SK-N-SH (cell line): ENCODE measurements at regions not wholly inside any gene's neighbourhood (a gene's known extent, or its start where the extent isn't known, plus 50 kb on each side); places are given as distances from the start of the nearest gene placed in this dataset.

ENCODE experiments used
- CTCF ChIA-PET: fragments of 300-600, 350-600 bp; formaldehyde crosslinking; extraction: SDS; loops from one replicate; lab custom pipeline; 2021; lab: Yijun Ruan, JAX
- POLR2A ChIA-PET: fragments of 350-600 bp; sonication (Branson Sonifier 250); formaldehyde crosslinking; extraction: SDS; loops from one replicate; lab custom pipeline; 2020; ENCODE audit warnings: antibody characterized with exemption, inconsistent platforms; lab: Yijun Ruan, JAX
- DNase-seq: peaks from one replicate; pipeline ENCODE4 v3.0.0; 2012
- H2AFZ ChIP-seq: fragments of 200-600 bp; sonication (generic); 2 replicates; pipeline ENCODE4 v1.8.1; 2016; ENCODE audit warnings: antibody characterized with exemption, mild to moderate bottlenecking, low read depth
- H3F3A ChIP-seq: fragments of 200-600 bp; sonication (generic); replicated peaks from 2 replicates; pipeline ENCODE3; 2016; ENCODE audit warnings: antibody characterized with exemption, mild to moderate bottlenecking; ENCODE audit not compliant: insufficient read depth
- H3K27ac ChIP-seq, 2 experiments: fragments of 200-500 bp in 1 of 2; fragments of 200-600 bp in 1 of 2; sonication (Bioruptor generic) in 1 of 2; sonication (generic), shearing (Covaris generic) in 1 of 2; 2 replicates each; pipeline versions ENCODE4 v1.5.1 to v1.6.1; 2014 to 2016; ENCODE audit warnings: low read depth in 2 of 2, inconsistent platforms in 1 of 2, low read length in 1 of 2, mild to moderate bottlenecking in 1 of 2, mixed read lengths in 1 of 2
- H3K27me3 ChIP-seq: fragments of 200-600 bp; sonication (generic), shearing (Covaris generic); 2 replicates; pipeline ENCODE4 v1.6.1; 2016; ENCODE audit warnings: mixed run types; ENCODE audit not compliant: insufficient read depth
- H3K36me3 ChIP-seq, 2 experiments: fragments of 200-500 bp in 1 of 2; fragments of 200-600 bp in 1 of 2; sonication (Bioruptor generic) in 1 of 2; sonication (generic) in 1 of 2; replicated peaks in 1 of 2; 2 replicates each; pipeline versions ENCODE3 to v1.5.1; 2014 to 2016; ENCODE audit warnings: low read length in 1 of 2, mild to moderate bottlenecking in 1 of 2; ENCODE audit not compliant: insufficient read depth in 2 of 2, control insufficient read depth in 1 of 2
- H3K4me1 ChIP-seq, 2 experiments: fragments of 200-500 bp in 1 of 2; fragments of 200-600 bp in 1 of 2; sonication (Bioruptor generic) in 1 of 2; sonication (generic), shearing (Covaris generic) in 1 of 2; 2 replicates each; pipeline versions ENCODE4 v1.5.1 to v1.6.1; 2014 to 2016; ENCODE audit warnings: low read depth in 1 of 2, low read length in 1 of 2, mixed run types in 1 of 2; ENCODE audit not compliant: insufficient read depth in 2 of 2, control insufficient read depth in 1 of 2
- H3K4me2 ChIP-seq: fragments of 200-600 bp; sonication (generic), shearing (Covaris generic); 2 replicates; pipeline ENCODE4 v1.6.1; 2017; ENCODE audit warnings: mixed run types
- H3K4me3 ChIP-seq, 2 experiments: fragments of 200-500 bp in 1 of 2; fragments of 200-600 bp in 1 of 2; sonication (Bioruptor generic) in 1 of 2; sonication (generic), shearing (Covaris generic) in 1 of 2; 2 replicates each; pipeline versions ENCODE4 v1.5.1 to v1.8.1; 2014 to 2016; ENCODE audit warnings: low read depth in 2 of 2, inconsistent platforms in 1 of 2, low read length in 1 of 2, mild to moderate bottlenecking in 1 of 2, mixed read lengths in 1 of 2, moderate library complexity in 1 of 2
- H3K79me2 ChIP-seq: fragments of 200-600 bp; sonication (generic); 2 replicates; pipeline ENCODE4 v1.8.1; 2017; ENCODE audit warnings: mild to moderate bottlenecking; ENCODE audit not compliant: insufficient read depth
- H3K9ac ChIP-seq: fragments of 200-600 bp; sonication (generic); 2 replicates; pipeline ENCODE4 v1.6.1; 2017; ENCODE audit warnings: mixed run types
- H3K9me2 ChIP-seq: fragments of 200-600 bp; sonication (generic); 2 replicates; pipeline ENCODE4 v1.6.1; 2017; ENCODE audit warnings: mixed run types
- H3K9me3 ChIP-seq: fragments of 200-600 bp; sonication (generic); 2 replicates; pipeline ENCODE4 v1.6.1; 2017; ENCODE audit warnings: mixed run types, mild to moderate bottlenecking, moderate library complexity
- H4K20me1 ChIP-seq: fragments of 200-600 bp; sonication (generic); 2 replicates; pipeline ENCODE4 v1.6.1; 2017; ENCODE audit warnings: mild to moderate bottlenecking, mixed run types; ENCODE audit not compliant: insufficient read depth
- CHD2 ChIP-seq: fragments of 150-350 bp; IDR thresholded peaks from 2 replicates; pipeline ENCODE4 v1.6.1; 2018; ENCODE audit warnings: low read length; ENCODE audit not compliant: partially characterized antibody
- CTCF ChIP-seq: fragments of 200-600 bp; sonication (generic); IDR thresholded peaks from 2 replicates; pipeline ENCODE4 v1.6.1; 2017; ENCODE audit warnings: antibody characterized with exemption, mild to moderate bottlenecking, moderate library complexity
- ELF1 ChIP-seq: IDR thresholded peaks from 2 replicates; pipeline ENCODE4 v1.4.0; 2012
- EP300 ChIP-seq, 2 experiments: IDR thresholded peaks; 2 replicates each; pipeline versions ENCODE4 v1.4.0 to v1.6.1; 2012; ENCODE audit warnings: borderline replicate concordance in 1 of 2, low read depth in 1 of 2, low read length in 1 of 2
- EZH2phosphoT487 ChIP-seq: fragments of 200-600 bp; sonication (generic); IDR thresholded peaks from 2 replicates; pipeline ENCODE4 v1.6.1; 2017; ENCODE audit warnings: low read depth, mixed run types, mild to moderate bottlenecking, antibody characterized with exemption, moderate library complexity, borderline replicate concordance
- FOXM1 ChIP-seq: IDR thresholded peaks from 2 replicates; pipeline ENCODE4 v1.4.0; 2012; ENCODE audit warnings: low read depth, mild to moderate bottlenecking
- GATA2 ChIP-seq: sonication (generic); formaldehyde crosslinking; IDR thresholded peaks from 2 replicates; pipeline ENCODE4 v1.5.0; 2020; ENCODE audit warnings: mild to moderate bottlenecking, missing genetic modification reagents
- JUND ChIP-seq: IDR thresholded peaks from 2 replicates; pipeline ENCODE4 v1.4.0; 2012
- MAX ChIP-seq: IDR thresholded peaks from 2 replicates; pipeline ENCODE4 v1.4.0; 2012; ENCODE audit warnings: low read depth
- MEF2A ChIP-seq: IDR thresholded peaks from 2 replicates; pipeline ENCODE4 v1.4.0; 2012; ENCODE audit warnings: low read depth, borderline replicate concordance
- MXI1 ChIP-seq: IDR thresholded peaks from 2 replicates; pipeline ENCODE4 v1.6.1; 2012; ENCODE audit warnings: mild to moderate bottlenecking, low read depth, low read length, improper control_type of control experiment
- NFIC ChIP-seq: IDR thresholded peaks from 2 replicates; pipeline ENCODE4 v1.4.0; 2012; ENCODE audit warnings: borderline replicate concordance
- NRF1 ChIP-seq: IDR thresholded peaks from 2 replicates; pipeline ENCODE4 v1.6.1; 2012; ENCODE audit warnings: low read depth, mild to moderate bottlenecking, low read length
- RCOR1 ChIP-seq: fragments of 150-350 bp; IDR thresholded peaks from 2 replicates; pipeline ENCODE4 v1.6.1; 2017; ENCODE audit warnings: antibody characterized with exemption, low read length
- RFX5 ChIP-seq: IDR thresholded peaks from 2 replicates; pipeline ENCODE4 v1.6.1; 2012; ENCODE audit warnings: mild to moderate bottlenecking, improper control_type of control experiment, low read length
- RXRA ChIP-seq: IDR thresholded peaks from 2 replicates; pipeline ENCODE4 v1.4.0; 2012; ENCODE audit warnings: low read depth, mild to moderate bottlenecking, borderline replicate concordance
- SIN3A ChIP-seq: IDR thresholded peaks from 2 replicates; pipeline ENCODE4 v1.6.1; 2012; ENCODE audit warnings: low read depth, mild to moderate bottlenecking, low read length, moderate library complexity, borderline replicate concordance
- USF2 ChIP-seq: fragments of 150-350 bp; IDR thresholded peaks from 2 replicates; pipeline ENCODE4 v1.6.1; 2017; ENCODE audit warnings: antibody characterized with exemption, low read length, low read depth, borderline replicate concordance
- WGBS: methylation state at CpG from one replicate; pipeline ENCODE4 v1.1.6; 2017; ENCODE audit warnings: low lambda C conversion rate; 5-methylcytosine and 5-hydroxymethylcytosine counted together

GRCh38 chrX:63466690-63467089 lies 115.6 kb upstream of the SPIN4 start (continued):
- TF ChIP-seq FOXM1 (no peak), MXI1 (no peak), RXRA (no peak), SIN3A (no peak), NFIC (no peak)
- TF ChIP-seq, all 33 proteins: peak for 0

- Histone ChIP-seq H3K9ac (no peak overlapping the region), H3K4me3 (no peak overlapping the region), H3K9me2 (no peaks in the 10 kb centered on the region), H3K4me1 (no peaks in the 10 kb centered on the region), H4K20me1 (no peaks in the 10 kb centered on the region), H3K9me3 (no peaks in the 10 kb centered on the region), H3K36me3 (no peaks in the 10 kb centered on the region), H3K27ac (no peak overlapping the region), H3K79me2 (no peaks in the 10 kb centered on the region), H3F3A (no peaks in the 10 kb centered on the region), H3K4me2 (no peak overlapping the region), H2AFZ (no peak overlapping the region), H3K27me3 (no peaks in the 10 kb centered on the region)
- WGBS: 8% methylated on average over 1 of the region's 1 CpG
- CTCF ChIA-PET: interaction anchor here (0.9 kb wide), 1 partner anchor 8 kb away, joined by 3 read pairs; no protein-coding TSS in a partner anchor
- TF ChIP-seq JUND (no peak), MXI1 (no peak), NRF1 (no peak), CHD2 (no peak), EP300 (IDR thresholded peaks at IDR 0.05; ENCODE audit: borderline replicate concordance in 1 of 2, low read depth in 1 of 2, low read length in 1 of 2) (no peak), RFX5 (no peak), RXRA (no peak), EZH2phosphoT487 (no peak), MAX (no peak), CTCF (no peak), USF2 (no peak), RCOR1 (no peak), GATA2 (CRISPR knock-in tag) (no peak), MEF2A (no peak), ELF1 (no peak), FOXM1 (no peak)
- DNase-seq: no peak
- POLR2A ChIA-PET: no interaction called here
These were observed 107.8 kb upstream of the SPIN4 start for GRCh38 chrX:63458981-63459380.
